ENCODE measurements at regions not wholly inside any gene's neighbourhood (a gene's known extent, or its start where the extent isn't known, plus 50 kb on each side); places are given as distances from the start of the nearest gene placed in this dataset.
"Not testable (repeated sequence)": the region's sequence is repeated elsewhere in the genome, so short reads cannot be mapped to it uniquely, and the experiment has no call there.

- Histone ChIP-seq H3K27me3 (ENCODE audit: low read length) (no peaks in the 10 kb centered on the region), H3K36me3 (ENCODE audit: low read depth, low read length) (no peaks in the 10 kb centered on the region), H3K9ac (ENCODE audit: low read length) (no peak overlapping the region), H3F3A (ENCODE audit: low read length, unreplicated experiment) (no peaks in the 10 kb centered on the region), H3K4me2 (ENCODE audit: low read length) (no peak overlapping the region), H3K27ac (ENCODE audit: low read length) (no peak overlapping the region), H3K79me2 (ENCODE audit: low read length) (no peaks in the 10 kb centered on the region), H4K20me1 (ENCODE audit: low read length) (no peaks in the 10 kb centered on the region), H3K4me3 (ENCODE audit: low read length) (no peak overlapping the region), H3K9me2 (replicated peaks; ENCODE audit: low read length) (no peaks in the 10 kb centered on the region), H3K9me3 (ENCODE audit: low read length) (no peaks in the 10 kb centered on the region), H2AFZ (ENCODE audit: low read length) (no peak overlapping the region), H3K4me1 (ENCODE audit: insufficient read depth, low read length) (peaks cover 17% of the 10 kb centered on the region)
- POLR2A ChIA-PET (ENCODE audit: unreplicated experiment), result interaction anchor here (0.7 kb wide), 1 partner anchor 704 kb away, joined by 3 read pairs; no protein-coding TSS in a partner anchor
- no peak for ATAC-seq
- intact Hi-C loops (cut with micrococcal nuclease), result no loop called here
- TF ChIP-seq EZH2 (IDR thresholded peaks at IDR 0.05; ENCODE audit: low read length, unreplicated experiment), result no peak
- no peak for TF ChIP-seq EZH2phosphoT487 (IDR thresholded peaks at IDR 0.05; ENCODE audit: borderline replicate concordance, low read length)
- TF ChIP-seq CTCF (conservative IDR thresholded peaks at IDR 0.05; ENCODE audit: low read depth, low read length), result no peak
- no peak for DNase-seq
- BruUV-seq (replicated peaks), result no TSS peak
- CTCF ChIA-PET, result no interaction called here
Observed at GRCh38 chr3:177804032-177804431, 606.8 kb upstream of the TBL1XR1 start.

DNA sequence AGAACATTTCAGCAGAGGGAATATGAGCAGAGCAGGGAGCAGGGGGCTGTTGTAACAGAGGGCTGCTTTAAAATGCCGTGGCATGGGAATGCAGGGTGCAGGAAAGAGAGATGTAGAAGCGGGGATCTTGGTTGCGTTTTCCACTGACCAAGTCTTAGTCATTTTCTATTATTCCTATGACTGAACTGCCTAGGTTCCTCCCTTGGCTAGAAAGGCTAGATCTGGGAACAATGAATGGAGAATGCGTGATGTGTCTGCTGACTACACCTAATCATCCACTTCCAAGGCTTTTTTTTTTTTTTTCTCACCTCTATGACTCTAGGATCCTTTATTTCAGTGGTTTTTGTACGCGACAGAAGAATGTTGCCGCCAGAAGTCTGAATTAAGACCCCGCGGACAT, 607.4 kb upstream of the TBL1XR1 start:
- no peak overlapping the region for H3K4me2 ChIP-seq (ENCODE audit: low read length)
- H3F3A ChIP-seq (ENCODE audit: low read length, unreplicated experiment), result no peaks in the 10 kb centered on the region
- H3K9ac ChIP-seq (ENCODE audit: low read length), result no peak overlapping the region
- ChIA-PET POLR2A (ENCODE audit: unreplicated experiment) (no interaction called here), CTCF (no interaction called here)
- BruUV-seq (replicated peaks), result no TSS peak
- peaks cover 20% of the 10 kb centered on the region for H3K4me1 ChIP-seq (ENCODE audit: insufficient read depth, low read length)
- H3K9me3 ChIP-seq (ENCODE audit: low read length), result no peaks in the 10 kb centered on the region
- ATAC-seq (no peak), DNase-seq (no peak)
- intact Hi-C loops (cut with micrococcal nuclease), result no loop called here
- no peaks in the 10 kb centered on the region for H3K36me3 ChIP-seq (ENCODE audit: low read depth, low read length)
- no peak overlapping the region for H2AFZ ChIP-seq (ENCODE audit: low read length)
- H3K9me2 ChIP-seq (replicated peaks; ENCODE audit: low read length), result no peaks in the 10 kb centered on the region
- H3K27me3 ChIP-seq (ENCODE audit: low read length), result no peaks in the 10 kb centered on the region
- TF ChIP-seq EZH2 (IDR thresholded peaks at IDR 0.05; ENCODE audit: low read length, unreplicated experiment) (no peak), EZH2phosphoT487 (IDR thresholded peaks at IDR 0.05; ENCODE audit: borderline replicate concordance, low read length) (no peak), CTCF (conservative IDR thresholded peaks at IDR 0.05; ENCODE audit: low read depth, low read length) (no peak)
- H3K79me2 ChIP-seq (ENCODE audit: low read length), result no peaks in the 10 kb centered on the region
- no peaks in the 10 kb centered on the region for H4K20me1 ChIP-seq (ENCODE audit: low read length)
- no peak overlapping the region for H3K4me3 ChIP-seq (ENCODE audit: low read length)
- no peak overlapping the region for H3K27ac ChIP-seq (ENCODE audit: low read length)

GRCh38 chr3:177807150-177807875, 610.0 kb upstream of the TBL1XR1 start:
- no peak overlapping the region for H3K27ac ChIP-seq (ENCODE audit: low read length)
- H3K79me2 ChIP-seq (ENCODE audit: low read length), result no peaks in the 10 kb centered on the region
- no TSS peak for BruUV-seq (replicated peaks)
- CTCF ChIA-PET, result no interaction called here
- no peaks in the 10 kb centered on the region for H3K27me3 ChIP-seq (ENCODE audit: low read length)
- H3K4me2 ChIP-seq (ENCODE audit: low read length), result no peak overlapping the region
- intact Hi-C loops (cut with micrococcal nuclease), result no loop called here
- no peak overlapping the region for H3K4me3 ChIP-seq (ENCODE audit: low read length)
- no peaks in the 10 kb centered on the region for H3K9me2 ChIP-seq (replicated peaks; ENCODE audit: low read length)
- H2AFZ ChIP-seq (ENCODE audit: low read length), result no peak overlapping the region
- TF ChIP-seq EZH2 (IDR thresholded peaks at IDR 0.05; ENCODE audit: low read length, unreplicated experiment) (no peak), CTCF (conservative IDR thresholded peaks at IDR 0.05; ENCODE audit: low read depth, low read length) (no peak), EZH2phosphoT487 (IDR thresholded peaks at IDR 0.05; ENCODE audit: borderline replicate concordance, low read length) (no peak)
- no peaks in the 10 kb centered on the region for H3K9me3 ChIP-seq (ENCODE audit: low read length)
- H3F3A ChIP-seq (ENCODE audit: low read length, unreplicated experiment), result no peaks in the 10 kb centered on the region
- H4K20me1 ChIP-seq (ENCODE audit: low read length), result no peaks in the 10 kb centered on the region
- peaks cover 26% of the 10 kb centered on the region for H3K4me1 ChIP-seq (ENCODE audit: insufficient read depth, low read length)
- DNase-seq, result no peak
- ATAC-seq, result no peak
- POLR2A ChIA-PET (ENCODE audit: unreplicated experiment), result no interaction called here
- H3K36me3 ChIP-seq (ENCODE audit: low read depth, low read length), result no peaks in the 10 kb centered on the region
- H3K9ac ChIP-seq (ENCODE audit: low read length), result no peak overlapping the region

DNA sequence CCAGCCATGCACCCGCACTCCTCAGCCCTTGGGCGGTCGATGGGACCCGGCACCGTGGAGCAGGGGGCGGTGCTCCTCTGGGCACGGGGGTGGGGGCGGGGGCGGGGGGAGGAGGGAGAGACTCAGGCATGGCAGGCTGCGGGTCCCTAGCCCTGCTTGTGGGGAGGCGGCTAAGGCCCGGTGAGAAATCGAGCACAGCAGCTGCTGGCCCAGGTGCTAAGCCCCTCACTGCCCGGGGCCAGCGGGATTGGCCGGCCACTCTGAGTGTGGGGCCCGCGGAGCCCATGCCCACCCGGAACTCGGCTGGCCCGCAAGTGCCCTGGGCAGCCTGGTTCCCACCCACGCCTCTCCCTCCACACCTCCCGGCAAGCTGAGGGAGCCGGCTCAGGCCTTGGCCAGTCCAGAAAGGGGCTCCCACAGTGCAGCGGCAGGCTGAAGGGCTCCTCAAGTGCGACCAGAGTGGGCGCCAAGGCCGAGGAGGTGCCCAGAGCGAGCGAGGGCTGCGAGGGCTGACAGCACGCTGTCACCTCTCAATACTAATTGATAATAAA, 611.7 kb upstream of the TBL1XR1 start:
- H2AFZ ChIP-seq (ENCODE audit: low read length); ATAC-seq; H3K9me2 ChIP-seq (replicated peaks; ENCODE audit: low read length); H3K4me2 ChIP-seq (ENCODE audit: low read length); intact Hi-C loops (cut with micrococcal nuclease); H3K4me3 ChIP-seq (ENCODE audit: low read length); H3K27ac ChIP-seq (ENCODE audit: low read length); H3K9ac ChIP-seq (ENCODE audit: low read length); H3K27me3 ChIP-seq (ENCODE audit: low read length); BruUV-seq (replicated peaks); H3F3A ChIP-seq (ENCODE audit: low read length, unreplicated experiment); DNase-seq; H4K20me1 ChIP-seq (ENCODE audit: low read length); POLR2A ChIA-PET (ENCODE audit: unreplicated experiment); H3K9me3 ChIP-seq (ENCODE audit: low read length); H3K79me2 ChIP-seq (ENCODE audit: low read length); CTCF ChIA-PET; H3K36me3 ChIP-seq (ENCODE audit: low read depth, low read length): not testable (repeated sequence)
- peaks cover 30% of the 10 kb centered on the region for H3K4me1 ChIP-seq (ENCODE audit: insufficient read depth, low read length)

Measured in PC-3 (cell line).